GM23338 (cell line): ENCODE measurements at regions not wholly inside any gene's neighbourhood (a gene's known extent, or its start where the extent isn't known, plus 50 kb on each side); places are given as distances from the start of the nearest gene placed in this dataset.

Experiments
- ATAC-seq: fragments of 200-7000 bp; cut with Tn5 transposase; 3 replicates; pipeline ENCODE4 v1.9.1; 2020
- DNase-seq: peaks from one replicate; pipeline ENCODE4 v3.0.0-alpha.2; 2015; ENCODE audit warnings: low spot score
- H2AFZ ChIP-seq: fragments of 200-600 bp; sonication (generic); 2 replicates; pipeline ENCODE4 v1.8.0; 2016; ENCODE audit warnings: antibody characterized with exemption, mild to moderate bottlenecking, moderate library complexity
- H3F3A ChIP-seq: fragments of 200-600 bp; sonication (generic); replicated peaks from 2 replicates; pipeline ENCODE4 v1.8.0; 2017; ENCODE audit warnings: antibody characterized with exemption, mixed run types, low read depth
- H3K27ac ChIP-seq: fragments of 200-600 bp; sonication (generic); 2 replicates; pipeline ENCODE4 v1.6.1; 2016; ENCODE audit warnings: low read depth
- H3K27me3 ChIP-seq: fragments of 200-600 bp; sonication (generic); 2 replicates; pipeline ENCODE4 v1.8.0; 2016; ENCODE audit warnings: mild to moderate bottlenecking, mixed run types, moderate library complexity; ENCODE audit not compliant: insufficient read depth
- H3K36me3 ChIP-seq: fragments of 200-600 bp; sonication (generic); 2 replicates; pipeline ENCODE4 v1.8.0; 2016; ENCODE audit warnings: mild to moderate bottlenecking; ENCODE audit not compliant: insufficient read depth
- H3K4me1 ChIP-seq: fragments of 200-600 bp; sonication (generic); 2 replicates; pipeline ENCODE4 v1.8.0; 2016; ENCODE audit warnings: mild to moderate bottlenecking, moderate library complexity; ENCODE audit not compliant: insufficient read depth
- H3K4me2 ChIP-seq: fragments of 200-600 bp; sonication (generic); 2 replicates; pipeline ENCODE4 v1.7.1; 2017; ENCODE audit warnings: mixed run types
- H3K4me3 ChIP-seq: fragments of 200-600 bp; sonication (generic); 2 replicates; pipeline ENCODE4 v1.6.1; 2016; ENCODE audit warnings: mixed run types
- H3K79me2 ChIP-seq: fragments of 200-600 bp; sonication (generic); replicated peaks from 2 replicates; pipeline ENCODE4 v1.8.0; 2017; ENCODE audit warnings: mild to moderate bottlenecking; ENCODE audit not compliant: insufficient read depth
- H3K9me2 ChIP-seq: fragments of 200-600 bp; sonication (generic); 2 replicates; pipeline ENCODE4 v1.8.0; 2017; ENCODE audit not compliant: insufficient read depth
- H4K20me1 ChIP-seq: fragments of 200-600 bp; sonication (generic); replicated peaks from 2 replicates; pipeline ENCODE4 v1.8.0; 2017; ENCODE audit warnings: mild to moderate bottlenecking; ENCODE audit not compliant: insufficient read depth
- H3K27ac Mint-ChIP-seq: 2 replicates; pipeline ENCODE4 v1.8.0; 2020; ENCODE audit warnings: inconsistent platforms, mild to moderate bottlenecking, moderate library complexity, mixed read lengths
- H3K27me3 Mint-ChIP-seq: 3 replicates; pipeline ENCODE4 v1.8.0; 2022; ENCODE audit warnings: low read depth, mild to moderate bottlenecking, moderate library complexity, mixed read lengths, inconsistent platforms; ENCODE audit not compliant: insufficient read depth, poor library complexity
- H3K36me3 Mint-ChIP-seq: 3 replicates; pipeline ENCODE4 v1.8.0; 2021; ENCODE audit warnings: low read depth, mild to moderate bottlenecking, inconsistent platforms, moderate library complexity, mixed read lengths
- H3K4me1 Mint-ChIP-seq: 3 replicates; pipeline ENCODE4 v1.8.0; 2020; ENCODE audit warnings: mild to moderate bottlenecking, inconsistent platforms, mixed read lengths
- H3K4me3 Mint-ChIP-seq: 3 replicates; pipeline ENCODE4 v1.8.0; 2021; ENCODE audit warnings: moderate library complexity, mild to moderate bottlenecking, inconsistent platforms, mixed read lengths
- H3K9me3 Mint-ChIP-seq: 3 replicates; pipeline ENCODE4 v1.8.0; 2020; ENCODE audit warnings: moderate library complexity, mild to moderate bottlenecking, inconsistent platforms, mixed read lengths
- CREB1 ChIP-seq: fragments of 250-450 bp; sonication (Bioruptor Pico); IDR thresholded peaks from 2 replicates; pipeline ENCODE4 v1.5.0; 2020; ENCODE audit warnings: low read depth, mild to moderate bottlenecking, moderate library complexity
- EZH2 ChIP-seq: fragments of 200-600 bp; sonication (generic); IDR thresholded peaks from one replicate; pipeline ENCODE4 v1.8.0; 2017; ENCODE audit warnings: antibody characterized with exemption, mild to moderate bottlenecking, low read depth; ENCODE audit not compliant: unreplicated experiment
- EZH2phosphoT487 ChIP-seq: fragments of 200-600 bp; sonication (generic); IDR thresholded peaks from one replicate; pipeline ENCODE4 v1.8.1; 2018; ENCODE audit warnings: antibody characterized with exemption; ENCODE audit not compliant: unreplicated experiment
- JUNB ChIP-seq: IDR thresholded peaks from one replicate; pipeline ENCODE4 v1.6.1; 2016; ENCODE audit warnings: antibody characterized with exemption; ENCODE audit not compliant: unreplicated experiment
- NANOG ChIP-seq: IDR thresholded peaks from 2 replicates; pipeline ENCODE4 v1.6.1; 2016; ENCODE audit warnings: antibody characterized with exemption, borderline replicate concordance
- POLR2AphosphoS5 ChIP-seq: IDR thresholded peaks from 2 replicates; pipeline ENCODE4 v1.6.1; 2016; ENCODE audit warnings: antibody characterized with exemption, low read depth
- STAT1 ChIP-seq: IDR thresholded peaks from one replicate; pipeline ENCODE4 v1.6.1; 2016; ENCODE audit warnings: antibody characterized with exemption; ENCODE audit not compliant: unreplicated experiment
- ZNF114 ChIP-seq: fragments of 250-450 bp; sonication (Bioruptor Pico); IDR thresholded peaks from 2 replicates; pipeline ENCODE4 v1.5.0; 2020; ENCODE audit warnings: mild to moderate bottlenecking, moderate library complexity
- ZNF331 ChIP-seq: fragments of 250-450 bp; sonication (Bioruptor Pico); IDR thresholded peaks from 2 replicates; pipeline ENCODE4 v1.5.0; 2020; ENCODE audit warnings: low read depth, mild to moderate bottlenecking, moderate library complexity
- TF ChIP-seq, protein P1 (sequence below), 2 experiments: fragments of 200-600 bp in 1 of 2; sonication (generic) in 1 of 2; conservative IDR thresholded peaks; 2 replicates each; pipeline versions ENCODE4 v1.5.1 to v1.6.1; 2016 to 2017; ENCODE audit warnings: antibody characterized with exemption in 2 of 2, low read depth in 2 of 2, mild to moderate bottlenecking in 2 of 2, moderate library complexity in 1 of 2
- TF ChIP-seq, protein P2 (sequence below): IDR thresholded peaks from 2 replicates; pipeline ENCODE4 v1.6.1; 2016; ENCODE audit warnings: antibody characterized with exemption
- TF ChIP-seq, protein P3 (sequence below): fragments of 250-450 bp; sonication (Bioruptor Pico); IDR thresholded peaks from 2 replicates; pipeline ENCODE4 v1.5.0; 2020; ENCODE audit warnings: mild to moderate bottlenecking, moderate library complexity

DNA sequence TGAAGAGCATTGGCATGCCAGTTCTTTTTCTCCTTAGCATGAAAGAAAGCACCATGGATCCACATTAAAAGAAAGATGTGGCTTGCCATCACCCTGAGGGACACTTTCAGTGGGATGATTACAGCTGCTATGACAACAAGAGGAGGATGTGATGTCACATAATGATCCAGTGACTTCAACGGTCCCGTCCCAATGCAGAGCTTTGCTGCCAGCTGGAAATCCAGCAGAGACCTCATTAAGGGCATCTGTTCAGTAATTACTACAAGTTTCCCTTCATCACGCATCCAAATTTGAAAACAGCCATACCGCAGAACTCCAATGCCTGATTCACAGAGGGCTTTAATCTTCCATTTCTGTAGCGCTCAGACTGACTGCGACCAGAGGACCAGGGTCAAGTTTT lies 206.6 kb downstream of the LSM5 start:
- ATAC-seq = no peak
- TF ChIP-seq ZNF114 (no peak), EZH2phosphoT487 (no peak), STAT1 (no peak)
- TF ChIP-seq, protein P1, sequence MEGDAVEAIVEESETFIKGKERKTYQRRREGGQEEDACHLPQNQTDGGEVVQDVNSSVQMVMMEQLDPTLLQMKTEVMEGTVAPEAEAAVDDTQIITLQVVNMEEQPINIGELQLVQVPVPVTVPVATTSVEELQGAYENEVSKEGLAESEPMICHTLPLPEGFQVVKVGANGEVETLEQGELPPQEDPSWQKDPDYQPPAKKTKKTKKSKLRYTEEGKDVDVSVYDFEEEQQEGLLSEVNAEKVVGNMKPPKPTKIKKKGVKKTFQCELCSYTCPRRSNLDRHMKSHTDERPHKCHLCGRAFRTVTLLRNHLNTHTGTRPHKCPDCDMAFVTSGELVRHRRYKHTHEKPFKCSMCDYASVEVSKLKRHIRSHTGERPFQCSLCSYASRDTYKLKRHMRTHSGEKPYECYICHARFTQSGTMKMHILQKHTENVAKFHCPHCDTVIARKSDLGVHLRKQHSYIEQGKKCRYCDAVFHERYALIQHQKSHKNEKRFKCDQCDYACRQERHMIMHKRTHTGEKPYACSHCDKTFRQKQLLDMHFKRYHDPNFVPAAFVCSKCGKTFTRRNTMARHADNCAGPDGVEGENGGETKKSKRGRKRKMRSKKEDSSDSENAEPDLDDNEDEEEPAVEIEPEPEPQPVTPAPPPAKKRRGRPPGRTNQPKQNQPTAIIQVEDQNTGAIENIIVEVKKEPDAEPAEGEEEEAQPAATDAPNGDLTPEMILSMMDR (conservative IDR thresholded peaks at IDR 0.05; ENCODE audit: low read depth in 2 of 2) = no peak
- no peaks in the 10 kb centered on the region for H3K27me3 Mint-ChIP-seq

DNA sequence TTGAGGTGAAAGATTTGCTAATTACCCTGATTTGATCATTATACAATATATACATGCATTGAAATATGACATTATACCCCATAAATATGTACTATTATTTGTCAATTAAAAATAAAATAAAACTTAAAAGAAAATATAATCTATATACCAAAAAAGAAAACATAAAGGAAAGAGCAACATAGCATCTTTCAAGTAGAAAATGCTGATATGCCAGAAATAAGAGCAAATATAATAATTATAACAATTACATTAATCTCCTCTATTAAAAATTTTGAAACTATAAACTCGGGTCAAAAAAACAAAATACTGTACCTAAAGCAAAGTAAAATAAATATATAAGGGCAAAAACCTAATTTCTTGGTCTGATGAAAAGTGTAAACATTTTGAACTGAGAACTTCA lies 209.3 kb upstream of the PDE1C start:
- no peaks in the 10 kb centered on the region for H3K36me3 Mint-ChIP-seq
- Histone ChIP-seq H3K27me3 (no peaks in the 10 kb centered on the region), H3K4me1 (no peaks in the 10 kb centered on the region), H3F3A (no peaks in the 10 kb centered on the region), H3K79me2 (no peaks in the 10 kb centered on the region), H2AFZ (no peak overlapping the region), H3K27ac (no peak overlapping the region), H4K20me1 (no peaks in the 10 kb centered on the region), H3K4me3 (no peak overlapping the region), H3K9me2 (no peaks in the 10 kb centered on the region), H3K4me2 (no peak overlapping the region), H3K36me3 (no peaks in the 10 kb centered on the region)
- no peaks in the 10 kb centered on the region for H3K4me1 Mint-ChIP-seq
- H3K27me3 Mint-ChIP-seq = no peaks in the 10 kb centered on the region
- no peak overlapping the region for H3K4me3 Mint-ChIP-seq
- no peak overlapping the region for H3K27ac Mint-ChIP-seq
- no peaks in the 10 kb centered on the region for H3K9me3 Mint-ChIP-seq
- DNase-seq (no peak), ATAC-seq (no peak)
- no peak for TF ChIP-seq STAT1
- TF ChIP-seq, protein P2, sequence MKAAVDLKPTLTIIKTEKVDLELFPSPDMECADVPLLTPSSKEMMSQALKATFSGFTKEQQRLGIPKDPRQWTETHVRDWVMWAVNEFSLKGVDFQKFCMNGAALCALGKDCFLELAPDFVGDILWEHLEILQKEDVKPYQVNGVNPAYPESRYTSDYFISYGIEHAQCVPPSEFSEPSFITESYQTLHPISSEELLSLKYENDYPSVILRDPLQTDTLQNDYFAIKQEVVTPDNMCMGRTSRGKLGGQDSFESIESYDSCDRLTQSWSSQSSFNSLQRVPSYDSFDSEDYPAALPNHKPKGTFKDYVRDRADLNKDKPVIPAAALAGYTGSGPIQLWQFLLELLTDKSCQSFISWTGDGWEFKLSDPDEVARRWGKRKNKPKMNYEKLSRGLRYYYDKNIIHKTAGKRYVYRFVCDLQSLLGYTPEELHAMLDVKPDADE = no peak
- TF ChIP-seq, protein P3, sequence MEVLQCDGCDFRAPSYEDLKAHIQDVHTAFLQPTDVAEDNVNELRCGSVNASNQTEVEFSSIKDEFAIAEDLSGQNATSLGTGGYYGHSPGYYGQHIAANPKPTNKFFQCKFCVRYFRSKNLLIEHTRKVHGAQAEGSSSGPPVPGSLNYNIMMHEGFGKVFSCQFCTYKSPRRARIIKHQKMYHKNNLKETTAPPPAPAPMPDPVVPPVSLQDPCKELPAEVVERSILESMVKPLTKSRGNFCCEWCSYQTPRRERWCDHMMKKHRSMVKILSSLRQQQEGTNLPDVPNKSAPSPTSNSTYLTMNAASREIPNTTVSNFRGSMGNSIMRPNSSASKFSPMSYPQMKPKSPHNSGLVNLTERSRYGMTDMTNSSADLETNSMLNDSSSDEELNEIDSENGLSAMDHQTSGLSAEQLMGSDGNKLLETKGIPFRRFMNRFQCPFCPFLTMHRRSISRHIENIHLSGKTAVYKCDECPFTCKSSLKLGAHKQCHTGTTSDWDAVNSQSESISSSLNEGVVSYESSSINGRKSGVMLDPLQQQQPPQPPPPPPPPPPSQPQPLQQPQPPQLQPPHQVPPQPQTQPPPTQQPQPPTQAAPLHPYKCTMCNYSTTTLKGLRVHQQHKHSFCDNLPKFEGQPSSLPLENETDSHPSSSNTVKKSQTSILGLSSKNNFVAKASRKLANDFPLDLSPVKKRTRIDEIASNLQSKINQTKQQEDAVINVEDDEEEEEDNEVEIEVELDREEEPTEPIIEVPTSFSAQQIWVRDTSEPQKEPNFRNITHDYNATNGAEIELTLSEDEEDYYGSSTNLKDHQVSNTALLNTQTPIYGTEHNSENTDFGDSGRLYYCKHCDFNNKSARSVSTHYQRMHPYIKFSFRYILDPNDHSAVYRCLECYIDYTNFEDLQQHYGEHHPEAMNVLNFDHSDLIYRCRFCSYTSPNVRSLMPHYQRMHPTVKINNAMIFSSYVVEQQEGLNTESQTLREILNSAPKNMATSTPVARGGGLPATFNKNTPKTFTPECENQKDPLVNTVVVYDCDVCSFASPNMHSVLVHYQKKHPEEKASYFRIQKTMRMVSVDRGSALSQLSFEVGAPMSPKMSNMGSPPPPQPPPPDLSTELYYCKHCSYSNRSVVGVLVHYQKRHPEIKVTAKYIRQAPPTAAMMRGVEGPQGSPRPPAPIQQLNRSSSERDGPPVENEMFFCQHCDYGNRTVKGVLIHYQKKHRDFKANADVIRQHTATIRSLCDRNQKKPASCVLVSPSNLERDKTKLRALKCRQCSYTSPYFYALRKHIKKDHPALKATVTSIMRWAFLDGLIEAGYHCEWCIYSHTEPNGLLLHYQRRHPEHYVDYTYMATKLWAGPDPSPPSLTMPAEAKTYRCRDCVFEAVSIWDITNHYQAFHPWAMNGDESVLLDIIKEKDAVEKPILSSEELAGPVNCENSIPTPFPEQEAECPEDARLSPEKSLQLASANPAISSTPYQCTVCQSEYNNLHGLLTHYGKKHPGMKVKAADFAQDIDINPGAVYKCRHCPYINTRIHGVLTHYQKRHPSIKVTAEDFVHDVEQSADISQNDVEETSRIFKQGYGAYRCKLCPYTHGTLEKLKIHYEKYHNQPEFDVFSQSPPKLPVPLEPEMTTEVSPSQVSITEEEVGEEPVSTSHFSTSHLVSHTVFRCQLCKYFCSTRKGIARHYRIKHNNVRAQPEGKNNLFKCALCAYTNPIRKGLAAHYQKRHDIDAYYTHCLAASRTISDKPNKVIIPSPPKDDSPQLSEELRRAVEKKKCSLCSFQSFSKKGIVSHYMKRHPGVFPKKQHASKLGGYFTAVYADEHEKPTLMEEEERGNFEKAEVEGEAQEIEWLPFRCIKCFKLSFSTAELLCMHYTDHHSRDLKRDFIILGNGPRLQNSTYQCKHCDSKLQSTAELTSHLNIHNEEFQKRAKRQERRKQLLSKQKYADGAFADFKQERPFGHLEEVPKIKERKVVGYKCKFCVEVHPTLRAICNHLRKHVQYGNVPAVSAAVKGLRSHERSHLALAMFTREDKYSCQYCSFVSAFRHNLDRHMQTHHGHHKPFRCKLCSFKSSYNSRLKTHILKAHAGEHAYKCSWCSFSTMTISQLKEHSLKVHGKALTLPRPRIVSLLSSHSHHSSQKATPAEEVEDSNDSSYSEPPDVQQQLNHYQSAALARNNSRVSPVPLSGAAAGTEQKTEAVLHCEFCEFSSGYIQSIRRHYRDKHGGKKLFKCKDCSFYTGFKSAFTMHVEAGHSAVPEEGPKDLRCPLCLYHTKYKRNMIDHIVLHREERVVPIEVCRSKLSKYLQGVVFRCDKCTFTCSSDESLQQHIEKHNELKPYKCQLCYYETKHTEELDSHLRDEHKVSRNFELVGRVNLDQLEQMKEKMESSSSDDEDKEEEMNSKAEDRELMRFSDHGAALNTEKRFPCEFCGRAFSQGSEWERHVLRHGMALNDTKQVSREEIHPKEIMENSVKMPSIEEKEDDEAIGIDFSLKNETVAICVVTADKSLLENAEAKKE (CRISPR knock-in tag) = no peak
- TF ChIP-seq EZH2 = no peak
- no peak for TF ChIP-seq JUNB
- no peak for TF ChIP-seq POLR2AphosphoS5
- TF ChIP-seq EZH2phosphoT487 = no peak
- TF ChIP-seq ZNF331 (CRISPR knock-in tag) = no peak
- no peak for TF ChIP-seq NANOG
- TF ChIP-seq CREB1 (CRISPR knock-in tag) = no peak

More for the DNA sequence above, 206.6 kb downstream of the LSM5 start:
- no peaks in the 10 kb centered on the region for H3K36me3 Mint-ChIP-seq
- H3K9me3 Mint-ChIP-seq = no peaks in the 10 kb centered on the region
- no peaks in the 10 kb centered on the region for H3K79me2 ChIP-seq
- H3K4me2 ChIP-seq = no peak overlapping the region
- H2AFZ ChIP-seq = no peak overlapping the region
- H3K9me2 ChIP-seq = no peaks in the 10 kb centered on the region
- no peaks in the 10 kb centered on the region for H4K20me1 ChIP-seq
- H3K4me1 ChIP-seq = no peaks in the 10 kb centered on the region
- no peaks in the 10 kb centered on the region for H3K27me3 ChIP-seq
- no peaks in the 10 kb centered on the region for H3K36me3 ChIP-seq
- no peak for DNase-seq
- no peak overlapping the region for H3K27ac Mint-ChIP-seq
- H3K27ac ChIP-seq = no peak overlapping the region
- H3K4me3 ChIP-seq = no peak overlapping the region
- no peak overlapping the region for H3K4me3 Mint-ChIP-seq
- H3F3A ChIP-seq = no peaks in the 10 kb centered on the region
- H3K4me1 Mint-ChIP-seq = peaks cover 3% of the 10 kb centered on the region; the same call in 1 of the 3 replicates
